Esophagus muscularis mucosa (tissue), 4 donors: ENCODE measurements at regions not wholly inside any gene's neighbourhood (a gene's known extent, or its start where the extent isn't known, plus 50 kb on each side); places are given as distances from the start of the nearest gene placed in this dataset.

Experiments used
- DNase-seq: peaks from one replicate; pipeline ENCODE4 v3.0.0-alpha.2; 2017; ENCODE audit errors: extremely low spot score
- H3K27ac ChIP-seq, 4 donors: fragments of 200-600 bp; sonication (generic); replicated peaks in 1 of 4; 1 replicate in 3 of 4; 2 replicates in 1 of 4; pipeline ENCODE4 v1.5.1; 2016 to 2019; ENCODE audit warnings: mild to moderate bottlenecking in 1 of 4
- H3K27me3 ChIP-seq, 4 donors: fragments of 200-600 bp; sonication (generic); one replicate each; pipeline versions ENCODE4 v1.5.1 to v1.6.0; 2016 to 2019
- H3K36me3 ChIP-seq, 4 donors: fragments of 200-600 bp; sonication (generic); one replicate each; pipeline ENCODE4 v1.5.1; 2016 to 2019
- H3K4me1 ChIP-seq, 4 donors: fragments of 200-600 bp; sonication (generic); one replicate each; pipeline ENCODE4 v1.5.1; 2016 to 2019
- H3K4me3 ChIP-seq, 4 donors: fragments of 200-600 bp; sonication (generic); 1 replicate in 2 of 4; 2 replicates in 2 of 4; pipeline ENCODE4 v1.5.1; 2016 to 2019; ENCODE audit warnings: mild to moderate bottlenecking in 4 of 4, moderate library complexity in 1 of 4
- H3K9me3 ChIP-seq, 4 donors: fragments of 200-600 bp; sonication (generic); 1 replicate in 3 of 4; 2 replicates in 1 of 4; pipeline ENCODE4 v1.5.1; 2016 to 2019
- CTCF ChIP-seq, 3 experiments: fragments of 200-600 bp in 2 of 3; fragments of 450-650 bp in 1 of 3; sonication (generic) in 2 of 3; IDR thresholded peaks; one replicate each; pipeline ENCODE4 v1.5.1; 2017 to 2019; ENCODE audit warnings: antibody characterized with exemption in 3 of 3, mild to moderate bottlenecking in 2 of 3, moderate library complexity in 1 of 3
- EP300 ChIP-seq: sonication (generic); formaldehyde crosslinking; IDR thresholded peaks from one replicate; pipeline ENCODE4 v1.6.1; 2017; ENCODE audit warnings: antibody characterized with exemption
- POLR2A ChIP-seq: fragments of 450-650 bp; IDR thresholded peaks from one replicate; pipeline ENCODE4 v1.6.1; 2017; ENCODE audit warnings: antibody characterized with exemption, moderate library complexity, mild to moderate bottlenecking, low read depth
- POLR2AphosphoS5 ChIP-seq, 2 donors: sonication (generic); formaldehyde crosslinking; IDR thresholded peaks; one replicate each; pipeline ENCODE4 v1.6.1; 2017; ENCODE audit warnings: antibody characterized with exemption in 2 of 2
- WGBS: methylation state at CpG from one replicate; pipeline ENCODE4 v1.1.5; 2018; 5-methylcytosine and 5-hydroxymethylcytosine counted together
- intact Hi-C: fragments of 100-400 bp; cut with DNase I; formaldehyde crosslinking; loops from one replicate; pipeline ENCODE4 v1.15.1; 2023

- Histone ChIP-seq H3K36me3 (no peaks in the 10 kb centered on the region), H3K4me1 (no peaks in the 10 kb centered on the region), H3K4me3 (no peak overlapping the region), H3K27me3 (no peaks in the 10 kb centered on the region), H3K27ac (no peak overlapping the region), H3K9me3 (peaks cover 0 to 30% (median 2%) of the 10 kb centered on the region in 4 donors)
- no peak for DNase-seq
- WGBS, result 63% methylated on average over 2 of the region's 2 CpGs
- TF ChIP-seq POLR2AphosphoS5 (IDR thresholded peaks at IDR 0.05), result no peak
- no peak for TF ChIP-seq EP300
- TF ChIP-seq POLR2A, result no peak
- no peak for TF ChIP-seq CTCF (IDR thresholded peaks at IDR 0.05)
- intact Hi-C loops, result no loop called here
Measured at GRCh38 chr7:50220273-50220672, 84.2 kb upstream of the IKZF1 start.

DNA sequence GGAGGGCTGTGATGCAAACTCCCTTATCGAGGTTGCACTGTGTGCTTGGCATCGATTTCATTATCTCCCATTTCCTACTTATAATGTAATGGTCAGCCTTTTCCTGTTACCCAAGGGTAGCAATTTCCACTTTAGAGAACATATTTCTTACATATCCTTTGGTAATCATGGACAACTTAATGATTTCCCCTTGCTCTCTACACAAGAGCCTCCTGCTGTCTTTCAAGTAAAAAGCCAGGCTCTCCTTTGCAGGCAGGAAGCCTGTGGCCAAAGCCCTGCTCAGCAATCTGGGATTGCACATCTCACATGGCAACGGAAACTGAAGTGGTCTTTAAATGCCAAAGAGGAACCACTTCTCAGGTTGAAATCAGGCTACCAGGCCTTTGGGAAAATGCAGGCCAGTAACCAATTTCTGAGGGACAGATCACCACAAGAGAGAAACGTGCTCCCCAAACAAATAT is 86.7 kb upstream of the IKZF1 start:
- no peak overlapping the region for H3K27ac ChIP-seq
- no peak for TF ChIP-seq CTCF (IDR thresholded peaks at IDR 0.05)
- no peak for TF ChIP-seq EP300
- no peak for TF ChIP-seq POLR2AphosphoS5 (IDR thresholded peaks at IDR 0.05)
- TF ChIP-seq POLR2A, result no peak
- no peaks in the 10 kb centered on the region for H3K27me3 ChIP-seq
- DNase-seq, result peak; percentile 90
- intact Hi-C loops, result no loop called here
- no peaks in the 10 kb centered on the region for H3K36me3 ChIP-seq
- H3K9me3 ChIP-seq, result peaks cover 0 to 15% (median 0%) of the 10 kb centered on the region in 4 donors
- 50% methylated on average over 4 of the region's 4 CpGs for WGBS
- H3K4me1 ChIP-seq, result no peaks in the 10 kb centered on the region
- no peak overlapping the region for H3K4me3 ChIP-seq

GRCh38 chr7:50217401-50217800 is 87.1 kb upstream of the IKZF1 start:
- Histone ChIP-seq H3K9me3 (peaks cover 0 to 10% (median 0%) of the 10 kb centered on the region in 4 donors), H3K27ac (no peak overlapping the region), H3K27me3 (no peaks in the 10 kb centered on the region), H3K36me3 (no peaks in the 10 kb centered on the region), H3K4me1 (no peaks in the 10 kb centered on the region), H3K4me3 (no peak overlapping the region)
- intact Hi-C loops, result no loop called here
- no peak for DNase-seq
- TF ChIP-seq POLR2A, result no peak
- no peak for TF ChIP-seq EP300
- TF ChIP-seq CTCF (IDR thresholded peaks at IDR 0.05), result no peak
- TF ChIP-seq POLR2AphosphoS5 (IDR thresholded peaks at IDR 0.05), result no peak
- WGBS, result 79% methylated on average over 4 of the region's 4 CpGs

- H3K4me1 ChIP-seq, result no peaks in the 10 kb centered on the region
- WGBS, result 86% methylated on average over 4 of the region's 5 CpGs
- H3K9me3 ChIP-seq, result peaks cover 0 to 3% (median 0%) of the 10 kb centered on the region in 4 donors
- intact Hi-C loops, result no loop called here
- H3K4me3 ChIP-seq, result no peak overlapping the region
- no peak overlapping the region for H3K27ac ChIP-seq
- H3K27me3 ChIP-seq, result peaks cover 0 to 7% (median 0%) of the 10 kb centered on the region in 4 donors
- peak; percentile 75 for DNase-seq
- no peaks in the 10 kb centered on the region for H3K36me3 ChIP-seq
- no peak for TF ChIP-seq POLR2AphosphoS5 (IDR thresholded peaks at IDR 0.05)
- no peak for TF ChIP-seq POLR2A
- TF ChIP-seq CTCF (IDR thresholded peaks at IDR 0.05), result no peak
Measured at GRCh38 chr7:50216626-50217025, 87.9 kb upstream of the IKZF1 start.

GRCh38 chr7:50214771-50215170 is 89.7 kb upstream of the IKZF1 start:
- Histone ChIP-seq H3K9me3 (no peaks in the 10 kb centered on the region), H3K4me1 (no peaks in the 10 kb centered on the region), H3K27me3 (peaks cover 0 to 12% (median 0%) of the 10 kb centered on the region in 4 donors), H3K36me3 (no peaks in the 10 kb centered on the region), H3K4me3 (no peak overlapping the region), H3K27ac (no peak overlapping the region)
- no peak for TF ChIP-seq POLR2AphosphoS5 (IDR thresholded peaks at IDR 0.05)
- TF ChIP-seq EP300, result no peak
- TF ChIP-seq CTCF (IDR thresholded peaks at IDR 0.05), result no peak
- no peak for TF ChIP-seq POLR2A
- WGBS, result 80% methylated on average over 8 of the region's 8 CpGs
- intact Hi-C loops, result no loop called here
- DNase-seq, result peak; percentile 60
